NCI-H2107 (cell line): ENCODE measurements at regions not wholly inside any gene's neighbourhood (a gene's known extent, or its start where the extent isn't known, plus 50 kb on each side); places are given as distances from the start of the nearest gene placed in this dataset.
"Not testable (repeated sequence)": the region's sequence is repeated elsewhere in the genome, so short reads cannot be mapped to it uniquely, and the experiment has no call there.

Experiments used
- DNase-seq: peaks from one replicate; lab custom pipeline; 2025; lab: John Stamatoyannopoulos, UW

DNA sequence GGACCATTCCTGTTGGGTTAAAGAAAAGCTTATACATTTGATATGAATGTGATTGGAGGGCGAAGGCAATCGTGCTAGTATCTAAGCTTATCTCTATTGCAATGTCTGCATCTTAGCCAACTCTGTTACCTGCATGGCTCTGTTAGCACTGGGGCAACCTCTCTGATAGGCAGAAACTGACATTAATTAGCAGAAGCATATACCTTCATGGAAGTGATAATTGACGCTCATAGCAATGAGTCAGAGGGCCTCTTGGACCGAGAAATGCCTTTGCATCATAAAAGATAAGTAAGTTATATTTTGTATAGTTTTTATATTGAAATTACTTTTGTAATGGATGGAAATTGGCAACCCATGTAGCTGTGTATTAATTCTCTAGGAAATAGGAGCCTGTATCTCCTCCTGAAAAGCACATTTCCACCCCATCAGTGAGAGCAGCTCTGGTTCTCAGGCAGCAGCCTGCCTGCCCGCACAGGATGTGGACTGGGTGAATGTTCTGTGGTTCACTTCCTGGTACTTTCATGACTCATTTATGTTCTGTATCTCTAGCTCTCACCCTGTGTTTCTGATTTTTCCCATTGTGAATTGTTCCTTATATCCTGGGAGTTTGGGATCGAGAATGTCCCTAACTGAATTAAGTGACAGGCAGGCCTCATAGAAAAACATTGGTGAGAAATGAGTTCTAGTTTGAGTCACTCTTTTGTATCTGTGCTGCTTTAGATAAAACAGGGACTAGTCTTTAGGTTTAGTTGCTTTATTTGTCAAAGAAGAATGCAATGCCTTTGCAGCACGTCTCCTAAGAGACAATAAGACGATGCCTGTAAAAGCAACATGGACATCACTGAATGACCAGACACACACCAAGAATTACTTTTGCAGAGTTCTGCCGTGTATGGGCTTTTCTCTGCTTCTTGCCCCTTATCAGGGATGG, 344.9 kb downstream of the DCDC2C start:
- no peak for DNase-seq

DNA sequence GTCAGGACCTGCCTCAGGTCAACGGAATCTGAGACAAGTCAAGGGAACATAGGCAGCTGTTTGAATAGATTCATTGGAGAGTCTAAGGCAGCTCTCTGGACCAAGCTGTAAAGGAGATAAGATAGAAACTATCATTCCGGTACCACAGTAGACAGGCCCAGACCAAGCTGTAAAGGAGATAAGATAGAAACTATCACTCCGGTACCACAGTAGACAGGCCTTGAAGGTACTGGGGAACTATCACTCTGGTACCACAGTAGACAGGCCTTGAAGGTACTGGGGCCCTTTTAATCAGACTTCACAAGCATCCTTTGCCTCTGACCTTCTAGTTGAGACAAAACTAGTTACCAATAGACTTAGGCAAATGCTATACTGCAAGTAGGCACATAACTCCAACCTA, 346.1 kb downstream of the DCDC2C start:
- DNase-seq: no peak

DNA sequence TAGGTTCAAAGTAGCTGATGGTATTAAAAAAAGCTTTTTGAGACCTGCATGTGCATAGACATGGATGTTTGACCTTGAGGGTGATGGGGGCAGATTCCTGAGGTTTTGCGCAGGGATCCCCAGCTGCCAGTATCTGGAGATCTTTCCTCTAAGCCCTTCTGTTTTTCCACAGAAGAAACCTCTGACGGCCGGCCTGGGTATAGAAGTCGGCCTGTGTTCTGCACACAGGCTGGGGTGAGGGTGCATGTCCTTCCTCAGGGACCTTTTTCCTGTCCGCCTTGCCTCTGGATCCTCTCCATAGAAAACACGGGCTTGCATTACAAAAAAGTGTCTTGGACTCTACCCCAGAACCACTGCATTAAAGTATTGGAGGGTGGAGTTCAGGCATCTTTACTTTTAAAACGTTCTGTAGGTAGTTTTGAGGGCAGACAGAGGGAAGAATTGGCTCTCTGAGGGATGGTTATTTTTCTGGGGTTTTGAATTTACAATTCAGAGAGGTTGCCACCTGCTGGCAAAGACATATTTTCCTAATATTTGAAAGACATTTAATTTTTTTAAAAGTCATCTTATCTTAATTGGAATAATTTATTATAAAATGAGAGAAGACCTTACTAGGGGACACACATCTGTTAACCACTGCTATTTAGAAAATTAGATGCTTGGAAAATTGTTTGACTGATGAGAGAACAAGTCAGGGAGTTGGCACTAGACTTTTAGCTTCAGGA, 350.6 kb downstream of the DCDC2C start:
- DNase-seq: no peak

DNA sequence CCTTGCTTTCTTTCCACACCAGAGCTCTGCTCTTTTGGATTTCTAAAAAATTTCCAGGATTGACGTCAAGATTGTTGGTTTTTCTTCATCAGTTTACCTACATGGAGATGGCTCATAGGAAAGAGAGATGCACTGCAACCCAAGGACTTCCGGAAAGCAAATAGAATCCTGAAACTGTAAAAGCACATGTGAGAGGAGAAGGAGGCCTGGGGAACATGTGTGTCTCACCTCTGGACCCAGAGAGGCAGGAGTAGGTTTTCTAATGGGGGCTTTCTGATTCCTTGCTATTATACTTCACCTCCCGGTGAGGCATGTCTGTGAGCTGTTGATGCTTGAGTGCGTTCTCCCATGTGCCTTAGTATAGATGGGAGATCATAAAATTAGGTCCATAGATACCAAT, 362.8 kb downstream of the DCDC2C start:
- DNase-seq: no peak

GRCh38 chr2:4073026-4073569, 369.7 kb downstream of the DCDC2C start:
- DNase-seq: no peak

DNA sequence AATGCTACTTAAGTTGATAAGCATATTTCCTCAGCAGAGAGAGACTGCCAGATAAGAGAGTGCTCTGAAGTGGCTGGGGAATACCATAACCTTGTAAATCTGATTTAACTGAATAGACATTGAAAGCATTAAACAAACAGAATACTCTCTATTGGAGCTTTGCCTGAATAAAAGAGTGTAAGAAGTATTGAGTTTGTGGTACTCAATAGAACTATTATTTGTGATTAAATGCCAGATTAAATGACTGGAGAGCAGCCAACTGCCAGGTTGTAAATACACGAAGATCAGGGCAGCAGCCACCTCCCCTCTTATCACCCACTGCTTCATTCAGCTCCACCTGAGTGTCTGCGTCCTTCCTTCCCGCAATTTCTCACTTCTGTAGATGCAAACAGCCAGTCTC, 373.6 kb downstream of the DCDC2C start:
- DNase-seq: no peak

DNA sequence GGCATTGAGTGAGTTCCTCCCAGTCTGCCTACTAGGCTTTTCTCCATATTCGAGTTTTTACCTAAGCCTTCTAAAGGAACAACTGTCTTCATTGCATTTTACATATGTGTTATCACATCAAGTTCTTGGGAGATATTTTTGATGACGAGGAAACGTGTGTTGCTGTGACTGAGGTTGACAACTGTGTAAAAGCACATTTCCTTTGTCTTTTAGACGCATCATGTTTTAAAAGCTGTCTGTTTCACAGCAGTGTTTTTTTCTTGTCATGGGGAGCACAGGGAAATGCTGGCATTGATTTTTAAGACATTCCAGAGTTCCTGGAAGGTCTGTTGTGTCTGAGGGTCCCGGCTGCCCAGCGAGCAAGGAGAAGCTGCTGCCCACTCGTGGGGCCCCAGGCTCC, 381.8 kb downstream of the DCDC2C start:
- DNase-seq: no peak

- DNase-seq: no peak
Observed at GRCh38 chr2:4090668-4091630, 387.6 kb downstream of the DCDC2C start.

- no peak for DNase-seq
Observed at GRCh38 chr2:4091869-4092268, 388.5 kb downstream of the DCDC2C start.

DNA sequence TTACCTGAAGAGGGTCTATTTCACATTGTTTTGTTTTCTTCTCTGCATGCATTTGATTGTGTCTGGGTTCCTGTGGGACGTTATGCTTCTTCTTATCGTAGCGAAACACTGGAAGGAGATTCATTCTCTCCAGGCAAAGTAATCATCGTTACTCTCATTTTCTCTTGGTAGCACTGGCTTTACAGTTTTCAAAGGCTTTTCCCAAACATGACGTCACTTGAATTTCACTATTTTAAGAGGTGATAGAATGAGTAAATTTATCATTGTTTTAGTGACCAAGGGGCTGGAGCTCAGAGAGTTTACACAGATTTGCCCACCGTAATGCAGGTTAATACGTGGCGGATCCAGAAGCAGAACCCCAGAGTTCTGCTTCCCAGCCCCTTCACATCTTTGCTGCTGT, 391.4 kb downstream of the DCDC2C start:
- DNase-seq: no peak

GRCh38 chr2:4096978-4097766, 393.8 kb downstream of the DCDC2C start:
- DNase-seq: no peak

DNA sequence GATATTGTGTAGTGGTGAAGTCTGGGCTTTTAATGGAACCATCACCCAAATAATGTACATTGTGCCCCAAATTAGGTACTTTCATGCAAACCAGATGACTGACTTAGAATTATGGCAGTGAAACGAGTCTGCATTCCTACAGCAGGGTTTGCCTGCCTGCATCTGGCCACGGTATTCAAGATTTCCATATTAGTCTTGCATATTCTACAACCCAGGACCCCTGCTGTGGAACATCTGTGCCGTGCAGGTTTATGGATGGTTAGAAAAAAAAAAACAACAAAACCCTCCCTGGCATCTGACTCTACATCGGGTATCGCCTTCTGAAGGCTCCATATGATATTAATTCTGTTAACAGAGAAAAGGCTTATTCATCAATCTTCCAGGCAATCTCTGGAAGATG, 394.8 kb downstream of the DCDC2C start:
- DNase-seq: no peak

- no peak for DNase-seq
Observed at GRCh38 chr2:4101936-4102335, 398.6 kb downstream of the DCDC2C start.

DNA sequence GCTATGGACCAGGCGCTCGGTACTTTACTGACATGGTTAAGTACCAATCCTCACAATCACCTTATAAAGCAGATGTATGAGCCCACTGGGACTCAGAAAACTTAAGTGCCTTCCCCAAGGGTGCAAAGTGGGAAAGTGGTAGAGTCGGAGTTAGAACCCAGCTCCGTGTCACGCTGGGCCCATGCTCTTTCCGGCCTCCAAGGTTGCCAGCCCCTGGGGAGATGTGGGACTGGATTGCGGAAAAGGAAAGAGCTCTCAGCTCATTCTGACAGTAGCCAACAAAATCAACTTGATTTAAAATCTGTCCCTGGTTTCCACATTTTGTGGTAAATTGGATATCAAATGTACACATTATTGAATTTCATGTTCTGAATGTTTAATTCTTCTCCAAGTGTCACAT, 403.8 kb downstream of the DCDC2C start:
- DNase-seq: no peak

GRCh38 chr2:4110273-4110672, 406.9 kb downstream of the DCDC2C start:
- DNase-seq: no peak

- not testable (repeated sequence) for DNase-seq
Observed at GRCh38 chr2:4115435-4115834, 412.1 kb downstream of the DCDC2C start.

- DNase-seq: no peak
Observed at GRCh38 chr2:4122726-4123125, 419.4 kb downstream of the DCDC2C start.

DNA sequence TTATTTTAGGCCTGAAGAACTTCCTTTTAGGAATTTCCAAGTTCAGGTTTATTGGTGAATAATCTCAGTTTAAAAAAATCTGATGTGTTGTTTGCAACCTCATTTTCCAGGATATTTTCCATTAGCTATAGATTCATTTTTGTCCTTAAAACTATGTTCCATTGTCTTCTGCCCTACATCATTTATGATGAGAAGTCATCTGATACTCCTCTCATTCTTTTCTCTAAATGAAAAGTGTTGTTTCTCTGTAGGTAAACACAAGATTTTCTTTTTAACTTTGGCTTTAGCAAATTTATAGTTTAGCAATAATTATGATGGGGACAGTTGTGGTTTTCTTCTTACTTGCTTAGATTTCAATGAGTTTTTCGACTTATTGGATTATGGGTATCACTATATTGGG, 427.3 kb downstream of the DCDC2C start:
- no peak for DNase-seq

- DNase-seq: no peak
Observed at GRCh38 chr2:4134551-4135550, 431.5 kb downstream of the DCDC2C start.

DNA sequence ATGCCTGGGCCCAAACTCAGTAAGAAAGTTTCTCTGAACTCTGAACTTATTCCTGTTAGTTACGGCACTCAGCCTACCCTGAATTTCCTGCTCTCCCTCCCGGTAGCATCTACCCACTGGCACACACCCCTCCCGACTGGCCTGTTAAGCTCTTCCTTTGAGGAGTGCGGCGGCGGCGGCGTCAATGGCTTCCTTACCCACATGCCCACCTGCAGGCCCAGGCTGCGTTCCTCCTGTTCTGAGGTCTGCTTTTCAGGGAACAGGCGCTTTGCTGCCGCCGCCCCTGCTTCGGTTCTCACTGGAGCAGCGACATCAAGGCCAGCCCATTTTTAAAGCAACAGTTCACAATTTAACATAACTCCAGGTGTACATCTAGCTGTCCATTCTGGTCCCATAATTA, 432.4 kb downstream of the DCDC2C start:
- DNase-seq: no peak
